ENCODE measurements at regions not wholly inside any gene's neighbourhood (a gene's known extent, or its start where the extent isn't known, plus 50 kb on each side); places are given as distances from the start of the nearest gene placed in this dataset.
"Not testable (repeated sequence)": the region's sequence is repeated elsewhere in the genome, so short reads cannot be mapped to it uniquely, and the experiment has no call there.

DNA sequence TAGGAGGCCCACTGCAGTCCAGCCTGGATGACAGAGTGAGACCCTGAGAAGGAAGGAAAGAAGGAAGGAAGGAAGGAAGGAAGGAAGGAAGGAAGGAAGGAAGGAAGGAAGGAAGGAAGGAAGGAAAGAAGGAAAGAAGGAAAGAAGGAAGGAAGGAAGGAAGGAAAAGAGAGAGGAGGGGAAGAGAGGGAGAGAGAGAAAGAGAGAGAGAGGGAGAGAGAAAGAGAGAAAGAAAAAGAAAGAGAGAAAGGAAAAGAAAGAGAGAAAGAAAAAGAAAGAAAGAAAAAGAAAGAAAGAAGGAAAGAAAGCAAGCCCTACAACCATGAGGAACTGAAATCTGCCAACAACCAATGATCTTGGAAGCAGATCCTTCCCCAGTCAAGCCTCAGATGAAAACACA, 124.9 kb upstream of the BCOR start:
- not testable (repeated sequence) for DNase-seq

DNA sequence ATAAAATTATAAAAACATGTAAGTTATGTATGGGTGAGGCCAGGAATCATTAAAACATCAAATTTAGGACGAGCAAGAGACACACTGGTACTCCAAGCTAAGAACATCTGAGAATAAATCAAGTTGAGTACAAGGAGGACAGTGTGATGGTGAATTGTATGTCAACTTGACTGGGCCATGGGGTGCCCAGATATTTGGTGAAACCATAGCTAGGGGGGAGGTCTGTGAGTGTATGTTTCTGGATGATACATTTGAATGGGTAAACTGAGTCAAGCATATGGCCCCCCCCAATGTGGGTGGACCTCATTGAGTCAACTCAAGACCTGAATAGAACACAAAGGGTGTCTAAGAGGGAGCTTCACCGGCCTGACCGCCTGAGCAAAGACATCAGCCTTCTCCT, 115.3 kb upstream of the BCOR start:
- no peak for DNase-seq

DNA sequence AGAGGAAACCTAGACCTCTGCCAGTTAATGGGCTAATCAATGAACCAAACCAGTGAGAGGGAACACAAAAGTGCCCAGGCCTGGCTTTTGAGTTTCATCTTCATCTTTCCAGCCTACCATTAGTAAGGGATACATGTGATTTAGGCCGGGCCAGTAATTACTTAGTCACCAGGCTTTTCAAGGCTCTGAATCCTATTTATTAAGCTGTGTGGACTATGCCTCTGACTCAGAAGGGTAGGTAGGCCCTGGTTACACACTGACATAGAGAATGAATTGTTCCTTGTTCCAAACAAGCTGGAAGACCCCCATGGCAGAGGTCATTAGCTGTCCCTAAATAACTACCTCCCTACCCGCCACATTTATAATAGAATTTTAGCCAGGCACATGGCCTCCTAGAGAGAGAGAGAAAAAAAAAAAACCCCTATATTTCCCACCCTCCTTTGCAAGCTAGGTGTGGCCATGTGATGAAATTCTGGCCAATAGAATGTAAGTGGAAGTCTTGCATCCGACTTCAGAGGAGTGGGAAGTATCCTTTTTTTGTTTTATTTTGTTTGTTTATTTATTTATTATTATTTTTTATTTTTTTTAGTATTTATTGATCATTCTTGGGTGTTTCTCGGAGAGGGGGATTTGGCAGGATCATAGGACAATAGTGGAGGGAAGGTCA, 112.3 kb upstream of the BCOR start:
- DNase-seq = no peak

DNA sequence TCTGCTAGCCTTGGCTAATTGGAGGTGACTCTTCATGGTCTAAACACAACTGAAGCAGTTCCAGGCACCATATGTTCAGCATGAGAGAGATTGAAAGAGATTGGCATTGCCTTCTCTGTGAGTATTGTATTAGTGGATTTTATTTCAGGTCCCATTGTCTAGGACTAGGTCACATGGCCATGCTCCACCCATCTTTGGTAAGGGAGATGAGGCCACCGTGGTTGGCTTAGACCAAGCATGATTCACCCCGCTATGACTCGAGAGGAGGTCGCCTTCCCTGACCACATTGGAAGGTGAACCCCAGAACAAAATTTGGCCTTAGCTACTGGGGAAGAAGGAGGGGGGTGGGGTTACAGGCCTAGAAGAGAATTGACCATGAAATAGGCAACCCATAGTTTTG, 109.9 kb upstream of the BCOR start:
- no peak for DNase-seq

DNA sequence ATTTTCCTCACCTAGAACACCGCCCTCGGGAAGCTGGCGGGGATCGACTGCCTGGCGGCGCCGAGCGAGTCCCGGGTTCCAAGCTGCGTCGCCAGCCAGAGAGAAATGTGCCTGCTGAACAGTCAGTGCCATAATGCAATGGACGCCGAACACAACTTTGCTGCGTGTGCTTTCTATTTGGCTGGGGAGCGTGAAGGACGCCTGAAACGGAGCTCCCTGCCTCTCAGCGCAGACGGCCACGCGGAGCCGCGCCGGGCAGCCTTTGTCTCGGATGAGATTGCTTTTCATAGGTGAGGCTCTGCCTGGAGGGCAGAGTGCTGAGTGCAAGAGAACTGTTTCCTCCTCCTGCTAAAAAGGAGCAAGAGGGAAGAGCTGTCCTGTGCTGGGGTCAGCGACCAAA, 107.7 kb upstream of the BCOR start:
- peak in 1 of 2 experiments; percentile 2 for DNase-seq

DNA sequence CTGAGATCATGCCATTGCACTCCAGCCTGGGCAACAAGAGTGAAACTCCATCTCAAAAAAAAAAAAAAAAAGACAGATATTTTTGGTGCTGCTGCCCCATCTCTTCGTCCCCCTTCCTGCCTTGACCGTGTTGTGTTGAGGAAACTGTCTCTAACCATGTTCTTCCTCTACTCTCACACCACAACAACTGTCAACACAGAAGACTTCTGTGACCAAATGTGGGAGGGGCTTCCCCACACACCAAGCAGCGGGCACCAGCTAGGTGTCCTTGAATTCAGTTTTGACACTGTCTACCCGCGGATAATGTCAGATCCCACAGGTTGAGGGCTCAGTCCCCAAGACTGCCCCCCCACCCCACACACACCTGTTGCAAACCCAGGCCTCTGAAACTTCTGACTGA, 104.7 kb upstream of the BCOR start:
- no peak for DNase-seq

DNA sequence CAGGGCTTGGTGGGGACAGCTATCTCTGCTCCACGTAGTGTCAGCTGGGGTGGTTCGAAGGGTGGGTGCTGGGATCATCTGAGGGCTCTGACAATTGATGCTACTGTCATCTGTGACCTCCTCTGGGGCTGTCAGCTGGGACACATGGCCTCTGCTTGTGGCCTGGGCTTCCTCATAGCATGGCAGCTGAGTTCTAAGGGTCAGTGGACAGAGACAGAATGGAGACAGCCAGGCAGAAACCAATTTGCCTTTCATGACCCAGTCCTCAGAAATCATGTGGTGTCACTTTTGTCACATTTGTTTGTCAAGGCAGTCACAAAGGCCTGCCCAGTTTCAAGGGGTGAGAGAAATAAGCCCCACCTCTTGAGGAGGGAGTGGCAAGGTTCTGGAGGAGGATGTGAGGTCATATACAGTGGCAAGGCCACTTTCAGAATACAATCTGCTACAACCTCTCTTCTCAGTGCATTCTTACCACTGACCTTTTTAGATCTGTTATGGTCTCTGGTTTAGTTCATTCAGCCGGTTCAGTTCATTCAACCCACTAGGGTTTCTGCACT, 103.6 kb upstream of the BCOR start:
- DNase-seq = no peak

DNA sequence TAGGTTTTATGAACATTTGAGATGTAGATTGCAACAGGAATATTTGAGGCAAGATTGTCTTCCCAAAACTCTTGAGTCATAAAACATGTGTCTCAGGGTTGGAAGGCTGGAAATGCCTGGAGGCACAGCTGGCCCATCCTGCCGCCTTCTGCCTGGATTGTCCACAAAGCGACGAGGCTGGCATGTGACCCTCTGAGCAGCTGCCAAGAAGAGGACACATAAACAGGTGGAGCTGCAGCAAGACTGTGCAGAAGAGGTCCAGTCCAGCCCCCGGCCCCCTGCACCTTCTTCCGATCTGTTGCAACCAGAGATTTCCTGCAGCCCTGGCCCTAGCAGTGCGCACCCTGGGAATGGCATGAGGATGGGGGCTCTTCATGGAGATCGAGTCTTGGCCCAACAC, 101.9 kb upstream of the BCOR start:
- DNase-seq = no peak

DNA sequence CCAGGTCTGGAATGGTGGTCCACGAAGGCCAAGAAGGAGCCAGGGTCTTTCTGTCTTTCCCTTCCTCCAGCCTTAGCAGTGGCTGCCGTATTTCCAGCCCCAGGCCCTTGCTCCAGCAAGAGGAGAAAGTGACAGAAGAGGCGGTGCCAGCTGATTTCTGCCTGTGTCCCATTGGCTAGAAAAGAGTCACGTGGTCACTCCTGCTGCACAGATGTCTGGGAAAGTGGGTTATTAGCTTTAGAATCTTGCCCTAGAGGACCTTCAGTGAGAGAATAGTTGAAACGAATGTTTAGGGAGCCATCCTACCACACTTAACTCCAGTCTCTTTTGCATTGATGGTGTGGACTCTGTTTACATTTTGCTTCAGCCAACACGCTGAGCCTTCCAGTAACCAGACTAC, 99.3 kb upstream of the BCOR start:
- no peak for DNase-seq

DNA sequence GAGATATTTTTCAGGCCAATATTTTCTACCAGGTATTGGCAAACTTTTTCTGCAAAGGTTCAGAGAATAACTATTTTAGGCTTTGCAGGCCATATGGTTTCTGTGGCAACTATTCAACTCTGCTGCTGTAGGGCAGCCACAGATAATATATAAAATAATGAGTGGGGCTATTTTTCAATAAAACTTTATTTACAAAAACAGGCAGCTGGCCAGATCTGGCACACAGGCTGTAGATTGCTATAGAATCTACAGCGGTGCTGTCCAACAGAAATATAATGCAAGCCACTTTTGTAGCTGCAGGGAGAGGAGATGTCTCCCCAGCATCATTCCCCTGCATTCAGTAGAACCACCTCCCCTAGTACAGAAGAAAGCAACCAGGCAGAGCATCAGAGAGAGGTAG, 97.6 kb upstream of the BCOR start:
- no peak for DNase-seq

DNA sequence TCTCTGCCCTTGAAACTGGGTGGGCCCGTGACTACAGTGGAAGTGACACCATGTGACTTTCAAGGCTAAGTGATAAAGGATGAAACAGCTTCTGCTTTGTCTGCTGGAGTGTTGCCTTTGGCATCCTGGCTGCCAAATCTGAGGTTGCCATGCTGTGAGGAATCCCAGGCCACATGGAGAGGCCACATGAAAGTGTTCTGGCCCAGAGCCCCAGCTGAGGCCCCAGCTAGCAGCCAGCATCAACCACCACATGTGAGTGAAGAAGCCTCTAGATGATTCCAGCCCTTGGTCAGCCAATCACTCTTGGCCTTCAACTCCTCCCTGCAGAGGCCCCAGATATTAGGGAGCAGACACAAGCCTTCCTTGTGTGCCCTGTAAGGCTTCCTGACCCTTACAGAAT, 94.4 kb upstream of the BCOR start:
- DNase-seq = no peak

DNA sequence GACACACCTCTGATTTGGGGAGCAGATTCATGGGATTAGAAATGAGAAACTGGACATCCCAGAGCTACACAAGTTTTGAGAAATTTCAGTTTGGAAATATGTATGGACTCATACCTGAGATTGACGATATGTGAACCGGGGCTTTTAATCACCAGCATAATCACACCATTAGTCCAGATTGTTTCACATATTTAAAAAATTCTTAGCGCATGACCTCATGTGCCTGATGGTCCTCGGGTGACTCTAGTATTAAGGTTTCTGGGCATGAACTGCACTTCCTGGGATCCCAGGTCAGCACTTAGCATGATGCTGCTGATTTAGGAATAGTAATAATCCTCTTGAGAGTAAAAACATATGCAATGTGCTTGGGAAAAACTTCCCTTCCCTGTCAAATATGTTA, 91.9 kb upstream of the BCOR start:
- no peak for DNase-seq

DNA sequence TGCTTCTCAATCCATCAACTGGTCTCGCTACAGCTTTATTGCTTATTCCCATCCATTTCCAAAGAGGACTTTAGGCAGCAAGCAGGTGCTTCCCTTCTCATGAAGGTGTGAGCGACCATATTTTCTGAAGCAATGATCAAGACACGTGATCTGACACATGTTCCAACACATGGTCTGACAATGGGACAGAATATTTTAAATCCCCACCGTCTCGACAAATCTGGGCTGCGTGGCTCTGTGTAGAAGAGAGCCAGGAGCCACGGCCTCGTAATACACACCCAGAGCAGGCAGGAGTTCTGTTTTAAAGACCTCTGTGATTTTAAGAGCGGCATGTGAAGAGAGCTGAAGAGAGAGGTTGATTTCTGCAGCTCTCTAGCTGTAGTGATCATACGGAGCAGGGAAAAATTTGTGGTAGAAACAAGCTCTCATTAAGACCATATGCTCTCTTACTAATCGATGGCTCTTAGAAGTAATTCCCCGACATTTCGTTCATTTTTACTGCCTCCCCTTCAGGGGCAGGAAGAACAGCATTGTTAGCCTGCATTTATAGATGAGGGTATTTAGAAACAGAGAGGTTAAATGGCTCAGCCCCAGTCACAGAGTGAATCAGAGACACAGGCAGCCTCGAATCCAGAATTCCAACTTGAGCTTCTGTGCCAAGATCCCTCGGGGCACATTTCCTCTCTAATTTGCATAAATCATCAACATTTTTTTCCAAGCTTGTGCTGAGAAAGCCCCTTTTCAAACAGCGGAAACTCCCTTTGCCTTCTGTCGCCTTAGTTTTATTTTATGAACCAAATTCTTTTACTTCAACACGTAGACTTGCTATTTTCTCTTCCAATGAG, 91.0 kb upstream of the BCOR start:
- DNase-seq = no peak

DNA sequence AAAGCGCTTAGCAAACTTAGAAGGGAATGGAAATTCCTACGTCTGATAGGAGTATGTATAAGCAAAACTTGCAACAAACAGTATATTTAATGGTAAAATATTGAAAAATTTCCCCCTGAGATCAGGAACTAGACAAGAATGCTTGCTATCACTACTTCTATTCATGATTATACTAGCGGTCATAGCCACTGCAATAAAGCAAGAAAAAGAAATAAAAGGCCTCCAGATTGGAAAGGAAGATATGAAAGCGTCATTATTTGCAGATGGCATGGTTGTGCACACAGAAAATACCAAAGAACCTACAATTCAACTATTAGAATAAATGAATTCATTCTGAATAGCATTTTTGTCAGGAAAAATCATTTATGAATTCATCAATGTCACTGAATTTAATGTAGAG, 87.2 kb upstream of the BCOR start:
- DNase-seq = no peak

DNA sequence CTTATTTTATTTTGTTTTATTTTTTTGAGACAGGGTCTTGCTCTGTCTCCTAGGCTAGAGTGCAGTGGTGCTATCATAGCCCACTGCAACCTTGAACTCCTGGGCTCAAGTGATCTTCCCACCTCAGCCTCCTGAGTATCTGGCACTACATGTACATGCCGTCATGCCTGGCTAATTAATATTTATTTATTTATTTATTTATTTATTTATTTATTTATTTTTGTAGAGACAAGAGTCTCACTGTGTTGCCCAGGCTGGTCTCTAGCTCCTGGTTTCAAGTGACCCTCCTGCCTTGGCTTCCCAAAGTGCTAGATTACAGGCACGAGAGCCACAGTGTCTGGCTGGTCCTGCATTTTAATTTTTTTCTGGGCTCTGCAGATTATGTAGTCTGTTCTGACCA, 84.9 kb upstream of the BCOR start:
- DNase-seq = no peak

DNA sequence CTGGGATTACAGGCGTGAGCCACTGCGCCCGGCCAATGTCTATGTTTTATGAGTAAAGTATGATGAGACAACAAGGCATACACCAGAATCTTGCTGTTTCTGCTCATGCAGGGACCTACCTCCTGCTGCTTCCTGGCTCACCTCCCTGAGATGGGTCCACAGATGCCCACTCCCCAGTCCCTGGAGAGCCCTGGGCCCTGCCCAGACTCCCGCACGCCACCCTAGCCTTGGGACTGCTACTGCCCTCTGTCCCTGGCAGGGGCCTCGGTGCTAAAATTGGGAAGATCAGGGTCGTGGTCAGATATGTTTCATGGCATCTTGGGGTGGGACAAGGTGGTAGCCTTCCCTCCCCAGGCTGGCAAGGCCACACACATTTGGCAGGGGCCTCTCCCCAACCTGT, 84.3 kb upstream of the BCOR start:
- DNase-seq = no peak

DNA sequence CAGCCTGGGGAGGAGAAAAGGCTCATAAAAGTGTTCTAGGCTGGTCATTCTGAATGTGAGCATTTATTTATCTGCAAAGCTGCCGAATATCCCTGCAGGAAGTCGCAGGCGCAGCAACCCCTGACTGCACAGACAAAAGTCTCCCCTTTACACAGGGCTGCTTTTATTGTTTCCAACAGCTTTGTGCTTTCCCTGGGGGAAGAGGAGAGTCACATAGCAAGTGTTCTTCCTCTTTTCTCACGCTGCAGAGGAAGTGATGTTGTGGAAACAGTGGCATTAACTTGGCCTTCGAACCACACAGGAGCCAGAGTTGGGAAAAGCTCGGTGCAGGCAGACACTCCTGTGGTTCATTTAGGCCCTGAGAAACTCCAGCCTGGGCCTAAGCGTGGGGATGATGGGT, 81.5 kb upstream of the BCOR start:
- no peak for DNase-seq

DNA sequence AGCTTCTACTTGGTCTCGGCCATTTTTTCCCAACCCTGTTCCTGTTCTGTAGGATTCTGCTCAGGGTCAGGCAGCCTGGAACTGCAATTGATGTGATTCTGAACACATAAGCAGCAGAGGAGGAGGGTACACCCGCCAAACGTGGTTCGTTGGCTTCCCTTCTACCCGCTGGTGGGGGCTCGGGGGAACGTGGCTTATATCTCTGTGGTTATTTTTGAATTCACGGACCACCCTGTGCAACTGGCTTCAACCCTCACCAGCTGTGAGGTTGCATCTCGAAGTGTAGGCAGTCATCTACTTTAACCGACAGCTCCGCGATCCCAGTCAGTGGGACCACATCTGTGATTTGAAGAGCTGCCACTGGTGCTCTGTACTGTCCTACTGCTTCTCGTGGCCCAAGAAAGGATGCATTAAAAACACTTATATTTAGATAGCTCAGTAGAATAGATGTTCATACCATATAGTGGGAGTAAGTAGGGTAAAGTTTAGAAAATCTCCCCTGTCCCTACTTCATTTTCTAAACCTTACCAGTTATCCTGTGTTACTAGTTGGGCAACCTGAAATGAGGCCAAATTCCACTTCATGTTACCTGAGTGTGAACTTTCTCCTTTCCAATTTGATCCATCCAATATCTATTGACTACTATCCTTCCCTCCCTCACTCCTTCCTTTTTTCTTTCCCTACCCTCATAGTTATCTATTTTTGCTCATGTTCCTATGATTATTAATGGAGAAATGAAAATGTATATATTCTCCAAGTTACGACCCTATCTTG, 80.4 kb upstream of the BCOR start:
- DNase-seq = no peak

DNA sequence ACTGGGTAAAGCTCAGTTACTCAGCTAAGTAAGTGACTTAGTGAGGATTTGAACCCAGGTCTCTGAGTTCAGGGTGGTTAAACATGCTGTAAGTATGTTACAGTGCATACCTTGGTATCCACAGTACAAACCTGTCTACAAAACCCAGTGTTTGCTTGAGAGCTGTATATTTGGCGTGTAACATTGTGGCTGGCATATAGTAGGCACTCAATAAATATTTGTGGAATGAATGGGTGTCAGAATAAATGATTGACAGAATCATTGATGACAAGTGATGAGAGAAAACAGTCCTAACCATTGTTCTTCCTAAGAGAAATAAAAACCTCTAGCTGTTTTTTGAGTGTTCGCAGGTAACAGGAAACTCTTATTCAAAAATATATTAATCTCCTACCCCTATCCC, 79.7 kb upstream of the BCOR start:
- no peak for DNase-seq

DNA sequence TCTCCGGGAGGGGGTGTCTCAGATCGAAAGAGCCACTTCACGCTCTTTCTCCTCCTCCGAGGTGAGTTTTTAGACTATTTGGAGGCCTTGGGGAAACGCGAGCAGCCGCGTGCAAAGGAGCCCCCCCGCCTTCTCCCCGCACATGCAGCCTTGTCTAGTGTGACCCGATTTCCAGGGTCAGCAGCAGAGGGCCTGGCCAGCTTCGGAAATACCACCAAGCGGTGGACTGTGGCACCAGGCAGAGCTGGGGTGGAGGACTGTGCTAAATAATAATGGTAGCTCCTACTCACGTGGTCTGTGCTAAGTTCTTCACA, 79.3 kb upstream of the BCOR start:
- DNase-seq = no peak

DNA sequence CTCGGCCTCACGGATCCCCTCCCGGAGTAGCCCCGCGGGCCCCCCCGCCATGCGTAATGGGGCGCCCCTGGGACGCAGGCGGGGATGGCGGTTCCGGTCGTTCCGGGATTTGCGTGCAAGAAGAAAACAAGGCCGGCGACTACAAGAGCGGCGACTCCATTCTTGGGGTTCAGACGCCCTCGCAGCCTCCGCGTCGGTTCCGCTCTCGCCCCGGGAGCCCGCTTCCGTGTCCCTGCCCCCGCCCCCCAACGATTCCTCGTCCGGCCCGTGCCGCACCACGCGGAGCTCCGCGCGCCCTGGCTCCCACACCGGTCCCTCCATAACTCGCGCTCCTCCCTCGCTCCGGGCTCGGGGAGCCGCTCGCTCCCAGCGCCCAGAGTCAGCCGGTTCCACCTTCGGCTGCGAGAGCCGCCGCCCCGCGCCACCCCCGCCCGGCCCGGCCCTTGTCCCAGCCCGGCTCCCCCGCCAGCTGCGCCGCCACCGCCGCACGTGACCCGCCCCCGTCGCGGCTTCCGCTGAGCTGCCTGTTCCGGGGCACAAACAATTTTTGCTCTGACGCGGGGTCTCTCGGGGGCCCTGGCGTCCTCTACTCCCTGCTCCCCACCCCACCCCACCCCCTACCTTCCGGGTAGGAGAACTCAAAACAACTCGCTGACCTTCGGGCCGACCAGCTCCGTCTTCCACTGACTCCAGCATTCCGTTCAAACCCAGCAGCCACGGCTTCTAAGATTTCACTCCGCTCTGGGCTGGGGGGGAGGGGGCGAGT, 78.8 kb upstream of the BCOR start:
- DNase-seq = no peak

DNA sequence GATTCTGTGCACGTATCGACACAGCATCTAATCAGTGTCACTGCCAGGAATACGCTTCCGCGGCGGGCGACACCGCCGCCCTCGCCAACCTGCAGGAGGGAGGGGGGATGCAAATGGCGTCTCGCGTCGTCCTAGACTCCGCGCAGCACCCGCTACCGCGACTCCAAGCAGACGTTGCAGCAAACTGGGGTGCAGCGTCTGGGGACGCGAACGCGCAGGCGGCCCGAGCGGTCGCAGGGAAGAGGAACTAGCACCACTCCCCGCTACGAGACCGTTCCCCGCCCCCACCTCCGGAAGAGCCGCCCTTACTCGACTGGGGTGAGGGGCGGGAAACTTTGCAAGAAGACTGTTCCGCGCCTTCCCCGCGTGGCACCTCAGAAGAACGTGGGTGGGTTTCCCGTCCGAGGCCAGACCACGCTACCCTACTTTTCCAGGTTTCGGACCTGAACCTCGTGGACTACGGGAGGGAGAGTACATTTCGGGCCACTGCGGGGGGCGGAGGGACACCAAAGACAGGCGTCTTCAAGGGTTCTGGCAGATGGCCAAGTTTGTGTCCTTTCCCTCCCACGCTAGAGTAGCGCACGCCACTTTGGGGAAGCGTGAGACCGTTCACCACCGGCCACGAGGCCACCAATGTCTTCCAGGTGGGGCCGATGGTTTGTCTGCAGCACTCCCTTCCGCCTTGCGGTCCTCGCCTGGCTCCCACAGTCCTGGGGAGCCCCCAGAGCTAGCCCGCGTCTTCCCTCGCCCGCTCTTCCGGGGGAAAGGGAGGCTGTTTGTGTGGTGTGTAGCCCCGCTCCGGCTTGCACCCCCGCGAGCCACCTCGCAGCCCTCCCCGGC, 78.0 kb upstream of the BCOR start:
- DNase-seq = peak; percentile 4 to 11

Data from NCI-H187 (cell line).